ENCODE measurements at regions not wholly inside any gene's neighbourhood (a gene's known extent, or its start where the extent isn't known, plus 50 kb on each side); places are given as distances from the start of the nearest gene placed in this dataset.

- POLR2A ChIA-PET, result no interaction called here
- intact Hi-C loops (cut with micrococcal nuclease), result no loop called here
Measured at GRCh38 chr12:11967376-11968047, 103.2 kb upstream of the BCL2L14 start.

More at GRCh38 chr12:11967376-11968047, 103.2 kb upstream of the BCL2L14 start:
- no peaks in the 10 kb centered on the region for H3K79me2 ChIP-seq (ENCODE audit: insufficient read depth, low read length)
- no peaks in the 10 kb centered on the region for H4K20me1 ChIP-seq (ENCODE audit: insufficient read depth)
- TF ChIP-seq ATF3 (IDR thresholded peaks at IDR 0.05) (no peak), SP1 (IDR thresholded peaks at IDR 0.05; ENCODE audit: low read depth) (no peak), EGR1 (IDR thresholded peaks at IDR 0.05; ENCODE audit: low read depth) (no peak), CEBPB (IDR thresholded peaks at IDR 0.05; ENCODE audit: low read depth) (no peak), SIN3A (IDR thresholded peaks at IDR 0.05; ENCODE audit: low read depth) (no peak), POLR2A (IDR thresholded peaks at IDR 0.05; ENCODE audit: borderline replicate concordance, extremely low read depth, insufficient read depth, insufficient read length) (no peak), JUND (IDR thresholded peaks at IDR 0.05) (no peak), EZH2 (IDR thresholded peaks at IDR 0.05) (no peak), CBX3 (IDR thresholded peaks at IDR 0.05; ENCODE audit: low read depth) (no peak), POLR2AphosphoS5 (IDR thresholded peaks at IDR 0.05; ENCODE audit: low read depth, low read length) (no peak), ZFX (IDR thresholded peaks at IDR 0.05) (no peak), ZBTB33 (IDR thresholded peaks at IDR 0.05; ENCODE audit: extremely low read depth, insufficient replicate concordance, low read length) (no peak)
- RAD21 ChIA-PET (ENCODE audit: low non-redundant PET in 1 of 2, low total read pairs in 2 of 2, uncharacterized antibody in 2 of 2, unreplicated experiment in 2 of 2), result no interaction called here
- no peak overlapping the region for H3K27ac ChIP-seq (ENCODE audit: low read depth, low read length)
- no peak for ATAC-seq
- H3K4me2 ChIP-seq (ENCODE audit: low read length), result no peak overlapping the region
- H3K27me3 ChIP-seq (ENCODE audit: insufficient read depth, low read length), result 0 out of 2 replicates have a peak, but pooled peaks cover 4% of the 10 kb centered on the region
- no peaks in the 10 kb centered on the region for H3K9me2 ChIP-seq (ENCODE audit: insufficient read depth)
- H3K36me3 ChIP-seq (ENCODE audit: control insufficient read depth in 1 of 2, insufficient read depth in 2 of 2, low read length in 2 of 2), result no peaks in the 10 kb centered on the region
- no peaks in the 10 kb centered on the region for H3K9me3 ChIP-seq (ENCODE audit: control insufficient read depth in 1 of 2, insufficient read depth in 1 of 2, low read depth in 1 of 2, low read length in 2 of 2)
- no peak overlapping the region for H2AFZ ChIP-seq (ENCODE audit: low read depth, low read length, poor library complexity, severe bottlenecking)
- no peaks in the 10 kb centered on the region for H3K4me1 ChIP-seq (ENCODE audit: control insufficient read depth in 1 of 2, insufficient read depth in 2 of 2, low read length in 2 of 2)
- H3K9ac ChIP-seq (ENCODE audit: low read length), result no peak overlapping the region
- DNase-seq (ENCODE audit: low read depth, low spot score), result no peak
- H3K4me3 ChIP-seq (replicated peaks in 1 of 2; ENCODE audit: low read depth in 1 of 2, low read length in 2 of 2), result no peak overlapping the region
- no TSS peak for BruUV-seq (replicated peaks)
- CTCF ChIA-PET, result no interaction called here
